ENCODE measurements at regions not wholly inside any gene's neighbourhood (a gene's known extent, or its start where the extent isn't known, plus 50 kb on each side); places are given as distances from the start of the nearest gene placed in this dataset.

DNA sequence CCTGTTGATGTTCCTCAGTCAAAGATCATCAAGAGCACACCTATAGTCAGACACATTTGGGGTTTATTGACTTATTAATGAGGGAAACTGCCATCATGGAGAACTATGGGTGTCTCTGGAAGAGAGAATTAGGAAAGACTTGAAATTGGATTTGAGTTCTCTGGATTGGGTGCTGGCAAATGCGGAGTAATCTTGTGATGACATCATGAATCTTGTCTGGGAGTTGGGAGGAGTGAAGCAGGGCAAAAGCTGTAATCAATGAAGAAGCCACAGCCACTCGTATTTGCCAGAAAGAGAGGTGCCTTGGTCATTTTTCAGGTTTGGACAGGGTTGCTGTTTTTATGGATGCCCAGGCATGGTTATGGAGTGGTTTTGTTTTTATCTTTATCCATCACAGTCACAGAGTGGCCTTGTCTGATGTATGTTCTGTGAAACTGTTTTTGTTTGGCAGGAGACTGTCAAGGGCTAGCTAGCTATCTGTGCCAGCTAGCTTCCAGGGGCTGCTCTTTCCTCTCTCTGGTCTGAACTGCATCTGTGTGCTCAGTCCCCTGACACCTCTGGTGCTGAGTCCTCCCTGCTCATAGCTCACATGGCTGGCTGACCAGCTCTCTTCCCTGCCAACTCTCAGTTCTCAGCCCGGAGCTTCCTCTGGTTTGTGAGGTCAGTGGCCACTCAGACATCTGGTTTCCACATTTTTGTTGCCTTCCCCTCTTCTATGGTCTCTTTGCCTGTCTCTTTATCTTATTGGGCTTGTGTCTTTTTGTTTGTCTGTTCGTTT lies 193.4 kb upstream of the RMP24 start:
- Histone ChIP-seq H3K4me3 (replicated peaks; ENCODE audit: low read depth, low read length) (no peak overlapping the region), H3K27me3 (replicated peaks; ENCODE audit: control insufficient read depth, insufficient read depth, low read length) (no peaks in the 10 kb centered on the region; the same call in 1 of the 2 replicates), H3K36me3 (ENCODE audit: control insufficient read depth, insufficient read depth, low read length) (no peaks in the 10 kb centered on the region)
- TF ChIP-seq, protein P1, sequence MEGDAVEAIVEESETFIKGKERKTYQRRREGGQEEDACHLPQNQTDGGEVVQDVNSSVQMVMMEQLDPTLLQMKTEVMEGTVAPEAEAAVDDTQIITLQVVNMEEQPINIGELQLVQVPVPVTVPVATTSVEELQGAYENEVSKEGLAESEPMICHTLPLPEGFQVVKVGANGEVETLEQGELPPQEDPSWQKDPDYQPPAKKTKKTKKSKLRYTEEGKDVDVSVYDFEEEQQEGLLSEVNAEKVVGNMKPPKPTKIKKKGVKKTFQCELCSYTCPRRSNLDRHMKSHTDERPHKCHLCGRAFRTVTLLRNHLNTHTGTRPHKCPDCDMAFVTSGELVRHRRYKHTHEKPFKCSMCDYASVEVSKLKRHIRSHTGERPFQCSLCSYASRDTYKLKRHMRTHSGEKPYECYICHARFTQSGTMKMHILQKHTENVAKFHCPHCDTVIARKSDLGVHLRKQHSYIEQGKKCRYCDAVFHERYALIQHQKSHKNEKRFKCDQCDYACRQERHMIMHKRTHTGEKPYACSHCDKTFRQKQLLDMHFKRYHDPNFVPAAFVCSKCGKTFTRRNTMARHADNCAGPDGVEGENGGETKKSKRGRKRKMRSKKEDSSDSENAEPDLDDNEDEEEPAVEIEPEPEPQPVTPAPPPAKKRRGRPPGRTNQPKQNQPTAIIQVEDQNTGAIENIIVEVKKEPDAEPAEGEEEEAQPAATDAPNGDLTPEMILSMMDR (IDR thresholded peaks at IDR 0.05; ENCODE audit: insufficient read depth, low read length, poor library complexity, severe bottlenecking): no peak
- no peak for DNase-seq (ENCODE audit: extremely low read depth, insufficient read length)

DNA sequence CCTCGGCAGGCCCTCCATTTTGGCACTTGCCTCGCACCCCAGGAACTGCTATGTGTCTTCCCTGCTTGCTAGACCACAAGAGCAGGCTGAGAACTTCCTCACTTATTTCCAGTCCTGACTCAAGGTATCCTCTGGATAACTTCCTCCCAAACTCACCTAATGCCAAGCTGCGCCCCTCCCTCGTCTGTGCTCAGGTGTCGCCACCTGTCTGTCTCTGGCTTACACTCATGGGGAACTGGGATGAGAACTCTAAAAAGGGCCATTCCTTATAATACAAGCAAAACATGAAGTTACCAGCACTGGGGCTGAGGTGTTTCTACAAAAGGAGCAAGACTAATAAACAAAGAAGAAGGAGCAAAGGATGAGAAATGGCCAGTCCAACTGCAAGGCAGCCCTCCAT lies 191.5 kb upstream of the RMP24 start:
- TF ChIP-seq, protein P1 (IDR thresholded peaks at IDR 0.05; ENCODE audit: insufficient read depth, low read length, poor library complexity, severe bottlenecking): no peak
- no peak overlapping the region for H3K4me3 ChIP-seq (replicated peaks; ENCODE audit: low read depth, low read length)
- DNase-seq (ENCODE audit: extremely low read depth, insufficient read length): no peak
- H3K27me3 ChIP-seq (replicated peaks; ENCODE audit: control insufficient read depth, insufficient read depth, low read length): no peaks in the 10 kb centered on the region; the same call in 1 of the 2 replicates
- no peaks in the 10 kb centered on the region for H3K36me3 ChIP-seq (ENCODE audit: control insufficient read depth, insufficient read depth, low read length)

DNA sequence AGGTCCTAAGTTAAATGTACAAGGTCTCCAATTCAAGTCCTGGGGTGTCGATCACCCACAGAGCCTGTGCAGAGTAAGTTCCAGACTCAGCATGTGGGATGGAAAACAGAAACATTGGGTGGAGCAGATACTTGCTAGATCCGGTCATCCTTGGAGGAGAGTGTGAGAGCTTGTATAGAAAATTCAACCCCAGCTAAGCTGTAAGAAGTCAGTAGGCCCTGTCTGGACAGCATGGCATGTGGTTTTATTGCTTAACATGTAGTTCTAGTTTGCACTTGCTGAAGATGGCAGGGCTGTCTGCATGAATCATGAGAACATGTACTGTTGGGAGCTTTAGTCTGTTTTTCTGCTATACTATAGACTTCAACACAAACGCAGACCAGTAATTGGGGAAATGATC lies 189.6 kb upstream of the RMP24 start:
- Histone ChIP-seq H3K27me3 (replicated peaks; ENCODE audit: control insufficient read depth, insufficient read depth, low read length) (no peaks in the 10 kb centered on the region; the same call in 1 of the 2 replicates), H3K36me3 (ENCODE audit: control insufficient read depth, insufficient read depth, low read length) (no peaks in the 10 kb centered on the region), H3K4me3 (replicated peaks; ENCODE audit: low read depth, low read length) (no peak overlapping the region)
- TF ChIP-seq, protein P1 (IDR thresholded peaks at IDR 0.05; ENCODE audit: insufficient read depth, low read length, poor library complexity, severe bottlenecking): no peak
- DNase-seq (ENCODE audit: extremely low read depth, insufficient read length): no peak

DNA sequence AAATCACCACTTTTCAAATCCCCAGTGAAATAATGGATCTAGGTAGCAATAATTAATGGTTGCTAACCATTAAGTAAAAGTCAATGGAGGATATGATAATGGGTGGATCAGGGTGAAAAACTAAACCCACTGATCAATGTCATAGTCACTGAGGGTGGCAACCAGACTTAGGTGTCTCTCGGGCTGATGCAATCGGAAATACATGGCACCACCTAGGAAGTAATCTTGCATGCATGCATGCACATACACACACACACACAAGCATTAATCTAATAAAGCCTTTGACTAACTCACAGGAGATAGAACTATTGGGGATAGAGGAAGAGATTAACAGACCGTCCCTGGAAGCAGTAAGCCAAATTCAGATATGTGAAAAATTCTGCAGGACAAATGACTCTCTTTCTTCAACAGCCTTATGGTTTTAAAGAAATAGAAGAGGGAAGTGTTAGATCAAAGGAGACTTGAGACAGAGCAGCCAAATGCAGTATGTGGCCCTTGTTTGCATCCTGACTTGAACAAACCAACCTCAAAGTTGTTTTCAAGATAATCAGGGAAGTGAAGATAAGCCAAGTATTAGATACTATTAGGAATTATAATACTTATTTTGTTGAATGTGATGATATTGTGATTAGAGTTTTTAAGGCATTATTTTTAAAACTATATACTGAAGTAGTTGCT lies 186.0 kb upstream of the RMP24 start:
- DNase-seq (ENCODE audit: extremely low read depth, insufficient read length): no peak
- Histone ChIP-seq H3K36me3 (ENCODE audit: control insufficient read depth, insufficient read depth, low read length) (no peaks in the 10 kb centered on the region), H3K4me3 (replicated peaks; ENCODE audit: low read depth, low read length) (no peak overlapping the region), H3K27me3 (replicated peaks; ENCODE audit: control insufficient read depth, insufficient read depth, low read length) (no peaks in the 10 kb centered on the region)
- TF ChIP-seq, protein P1 (IDR thresholded peaks at IDR 0.05; ENCODE audit: insufficient read depth, low read length, poor library complexity, severe bottlenecking): no peak

DNA sequence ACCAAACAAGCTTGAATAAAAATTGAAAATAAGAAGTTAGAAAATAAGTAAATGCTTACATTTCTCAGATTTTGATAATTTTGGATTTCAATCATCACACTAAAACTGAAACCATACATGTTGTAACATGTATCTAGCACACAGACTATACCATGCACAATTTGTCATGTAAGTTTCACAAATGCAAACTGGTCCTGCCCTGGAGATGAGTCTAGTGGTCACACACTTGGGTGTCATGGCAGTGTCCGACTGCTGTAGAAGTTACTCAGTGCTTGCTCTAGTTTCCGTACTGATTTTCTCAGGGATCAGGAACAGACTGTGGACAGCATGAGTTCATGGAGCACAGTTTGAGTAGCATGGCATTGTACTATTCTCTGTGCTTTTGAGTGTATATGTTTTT lies 182.9 kb upstream of the RMP24 start:
- H3K27me3 ChIP-seq (replicated peaks; ENCODE audit: control insufficient read depth, insufficient read depth, low read length): no peaks in the 10 kb centered on the region
- DNase-seq (ENCODE audit: extremely low read depth, insufficient read length): no peak
- H3K36me3 ChIP-seq (ENCODE audit: control insufficient read depth, insufficient read depth, low read length): no peaks in the 10 kb centered on the region
- no peak overlapping the region for H3K4me3 ChIP-seq (replicated peaks; ENCODE audit: low read depth, low read length)
- TF ChIP-seq, protein P1 (IDR thresholded peaks at IDR 0.05; ENCODE audit: insufficient read depth, low read length, poor library complexity, severe bottlenecking): no peak
